ENCODE measurements at regions not wholly inside any gene's neighbourhood (a gene's known extent, or its start where the extent isn't known, plus 50 kb on each side); places are given as distances from the start of the nearest gene placed in this dataset.

GRCh38 chr2:15745350-15745749 lies 153.7 kb downstream of the DDX1 start:
- TF ChIP-seq CTCF (IDR thresholded peaks at IDR 0.05) (no peak), POLR2A (IDR thresholded peaks at IDR 0.05) (no peak), POLR2AphosphoS5 (IDR thresholded peaks at IDR 0.05) (no peak), EP300 (IDR thresholded peaks at IDR 0.05) (no peak)
